HG03039 (cell line): ENCODE measurements at regions not wholly inside any gene's neighbourhood (a gene's known extent, or its start where the extent isn't known, plus 50 kb on each side); places are given as distances from the start of the nearest gene placed in this dataset.

Source experiments
- ATAC-seq: cut with Tn5 transposase; IDR thresholded peaks from one replicate; pipeline ENCODE4 v1.9.1; 2021; ENCODE audit warnings: mild to moderate bottlenecking, moderate library complexity; ENCODE audit not compliant: unreplicated experiment

DNA sequence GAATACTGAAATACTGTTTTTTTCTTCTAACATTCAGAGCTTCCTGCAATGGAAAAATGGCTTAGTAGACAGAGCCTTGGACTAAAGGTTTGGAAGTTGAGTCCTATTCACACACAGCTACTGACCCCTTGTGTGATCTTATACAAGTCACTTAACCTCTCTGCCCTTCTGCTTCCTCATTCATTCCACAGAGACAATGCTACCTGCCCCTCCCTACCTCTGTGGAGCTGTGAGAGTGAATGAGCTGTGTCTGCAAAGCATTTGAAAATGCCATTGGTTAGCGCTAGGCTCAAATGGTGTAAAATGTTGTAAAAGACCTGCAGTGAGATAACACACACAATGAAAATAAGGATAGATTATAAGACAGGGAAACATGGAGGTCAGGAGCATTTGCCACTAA lies 214.4 kb downstream of the BARHL2 start:
- ATAC-seq, result no peak

DNA sequence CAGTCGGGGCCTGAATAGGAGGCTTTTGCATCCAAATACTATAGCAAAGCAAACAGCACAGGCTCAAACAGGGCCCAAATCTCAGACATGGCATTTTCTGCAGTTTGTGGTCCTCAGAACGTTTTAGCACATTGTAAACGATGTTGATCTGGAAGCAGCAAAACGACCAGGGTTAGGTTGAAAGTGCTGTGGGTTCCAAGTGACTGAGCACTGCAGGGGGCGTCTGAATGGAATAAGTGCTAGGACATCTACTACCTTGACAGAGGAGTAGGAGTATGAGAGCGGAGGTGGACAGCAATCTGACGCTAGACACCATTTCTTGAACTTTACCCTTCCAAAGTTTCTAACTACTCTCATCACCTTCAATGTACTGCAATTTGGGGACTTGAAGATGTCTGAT lies 214.9 kb downstream of the BARHL2 start:
- ATAC-seq, result no peak

GRCh38 chr1:90501281-90501680 lies 215.8 kb downstream of the BARHL2 start:
- no peak for ATAC-seq

DNA sequence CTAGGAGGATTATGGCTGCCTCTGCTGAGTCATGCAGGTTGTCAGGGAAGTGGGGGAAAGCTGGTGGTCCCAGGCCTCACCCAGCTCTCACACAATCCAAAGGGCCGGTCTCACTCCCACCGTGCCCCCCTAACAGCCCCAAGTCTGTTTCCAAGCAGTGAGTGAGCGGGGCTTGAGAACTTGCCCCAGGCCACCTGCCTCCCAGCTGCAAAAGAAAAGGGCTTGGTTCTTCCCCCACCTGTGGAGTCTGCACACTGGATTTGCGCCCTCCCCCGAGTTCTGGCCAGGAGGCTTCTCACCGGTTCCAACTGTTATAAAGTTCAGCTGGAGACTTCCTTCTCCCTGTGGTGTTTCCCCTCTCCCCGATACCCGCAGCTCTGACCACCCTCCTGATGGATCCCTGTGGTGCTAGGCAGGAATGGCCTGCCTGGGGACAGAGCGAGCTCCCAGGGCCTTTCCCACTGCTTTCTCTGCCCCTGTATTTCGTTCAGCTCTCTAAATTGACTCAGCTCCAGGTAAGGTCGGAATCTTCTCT lies 222.3 kb downstream of the BARHL2 start:
- no peak for ATAC-seq

- no peak for ATAC-seq
Measured at GRCh38 chr1:90488451-90488850, 228.7 kb downstream of the BARHL2 start.

GRCh38 chr1:90486996-90487395 lies 230.1 kb downstream of the BARHL2 start:
- ATAC-seq, result no peak

DNA sequence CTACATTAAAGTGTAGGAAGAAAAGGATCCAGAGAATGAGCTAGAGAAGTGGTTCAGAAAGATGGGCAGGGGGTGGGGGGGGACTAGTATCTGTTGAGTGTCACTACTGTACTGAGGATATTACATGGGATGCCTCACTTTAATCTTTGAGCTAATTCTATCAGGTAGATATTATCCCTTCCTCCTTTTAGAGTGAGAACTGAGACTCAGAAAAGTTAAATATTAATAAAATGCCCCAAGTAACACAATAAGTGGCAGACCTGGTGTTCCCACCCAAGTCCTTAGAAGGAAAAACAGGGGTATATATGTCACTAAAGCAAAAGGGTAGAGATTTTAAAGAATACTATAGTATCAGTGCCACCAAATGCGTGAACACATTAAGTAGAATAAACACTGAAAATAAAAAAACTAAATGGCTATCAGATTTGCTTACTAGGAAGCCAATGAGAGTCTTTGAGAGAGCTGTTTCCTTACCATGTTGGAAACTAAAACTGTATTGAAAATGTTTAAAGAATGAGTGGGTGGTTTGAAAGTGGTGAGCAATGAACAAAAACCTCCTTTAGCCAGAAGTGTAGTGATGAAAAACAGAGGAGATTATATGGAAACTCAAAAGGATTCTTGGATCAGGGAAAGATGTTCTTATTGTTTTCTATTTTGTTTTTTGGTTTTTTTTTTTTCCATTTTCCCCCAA lies 230.8 kb downstream of the BARHL2 start:
- ATAC-seq, result no peak

DNA sequence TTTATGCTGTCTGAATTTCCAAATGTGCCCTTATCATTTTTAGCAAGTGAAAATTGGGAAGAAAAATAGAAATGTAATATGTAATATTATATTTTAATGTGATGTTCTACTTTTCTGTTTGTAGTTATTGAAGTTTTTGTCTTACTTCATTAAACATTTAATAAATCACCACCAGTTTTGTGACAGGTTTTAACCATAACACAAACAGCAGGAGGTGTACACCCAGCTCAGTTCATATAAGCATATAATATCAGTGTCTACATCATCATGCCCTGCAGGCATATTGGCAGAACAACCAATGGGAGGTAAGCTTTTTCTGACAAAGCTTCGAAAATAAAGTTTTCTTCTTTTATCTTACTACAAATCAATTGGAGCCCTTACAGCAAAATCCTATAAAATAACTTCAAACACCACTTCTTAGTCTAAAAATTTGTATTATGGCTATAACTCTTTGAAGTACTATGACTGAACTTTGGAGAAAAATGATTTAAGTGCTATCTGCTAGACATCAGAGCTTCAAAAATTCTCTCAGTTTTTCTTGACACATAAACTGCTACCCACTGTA lies 236.7 kb downstream of the BARHL2 start:
- no peak for ATAC-seq

GRCh38 chr1:90476994-90477393 lies 240.1 kb downstream of the BARHL2 start:
- ATAC-seq, result no peak

- ATAC-seq, result no peak
Measured at GRCh38 chr1:90476411-90476810, 240.7 kb downstream of the BARHL2 start.

DNA sequence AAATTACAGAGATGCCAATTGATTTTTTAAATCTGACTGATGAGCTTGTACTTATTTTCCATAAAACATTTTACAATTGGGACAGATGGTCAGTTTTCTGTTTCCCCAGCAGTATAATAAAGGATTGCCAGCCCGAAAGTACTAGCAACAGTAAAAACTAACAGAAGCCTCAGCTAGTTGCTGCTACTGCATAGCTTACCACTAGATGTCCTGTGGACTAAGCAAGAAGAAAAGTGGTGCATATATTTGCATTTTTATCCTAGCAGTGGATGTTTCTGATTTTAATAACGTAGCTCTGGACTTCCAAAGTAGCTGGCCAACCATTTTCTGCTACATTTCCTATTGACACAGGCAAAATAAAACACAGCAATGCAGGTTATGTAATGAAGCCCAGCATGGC lies 241.5 kb downstream of the BARHL2 start:
- no peak for ATAC-seq

GRCh38 chr1:90474731-90475130 lies 242.4 kb downstream of the BARHL2 start:
- ATAC-seq, result no peak

DNA sequence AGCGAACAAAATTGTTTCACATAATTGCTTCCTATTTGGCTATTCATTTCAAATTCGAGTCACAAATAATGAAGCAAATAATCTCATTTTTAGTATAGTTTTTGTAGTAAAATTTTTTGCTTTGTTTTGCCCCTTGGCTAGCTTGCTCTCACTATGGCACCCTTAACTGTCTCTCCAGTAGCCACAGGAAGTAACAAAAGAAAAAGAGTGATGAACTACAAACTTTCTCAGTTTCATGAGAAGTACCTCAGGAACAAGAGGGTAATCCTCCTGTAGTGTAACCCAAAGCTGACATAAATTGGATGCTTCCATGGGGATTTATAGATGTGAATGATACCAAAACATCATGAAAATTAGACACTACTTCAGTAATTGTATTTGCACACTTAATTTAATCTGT lies 242.9 kb downstream of the BARHL2 start:
- ATAC-seq, result no peak

GRCh38 chr1:90472775-90473174 lies 244.3 kb downstream of the BARHL2 start:
- no peak for ATAC-seq

DNA sequence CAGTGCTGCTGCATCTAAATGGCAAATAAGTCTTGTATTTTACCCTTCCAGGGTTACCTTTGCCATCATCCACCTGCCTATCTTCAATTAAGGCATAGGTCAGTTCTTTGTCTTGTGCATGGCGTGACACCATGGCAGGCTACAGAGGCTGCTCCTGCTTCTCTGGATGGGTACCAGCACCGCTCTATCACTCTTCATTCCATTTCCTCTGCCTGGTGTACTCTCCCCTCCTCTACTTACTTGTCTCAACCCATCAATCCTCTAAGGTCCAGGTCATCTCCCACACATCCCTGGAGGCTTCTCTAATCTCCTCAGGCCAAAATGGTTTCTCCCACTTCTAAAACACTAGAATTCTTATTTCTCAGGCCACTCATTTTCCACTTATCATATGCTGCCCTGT lies 257.5 kb downstream of the BARHL2 start:
- no peak for ATAC-seq

DNA sequence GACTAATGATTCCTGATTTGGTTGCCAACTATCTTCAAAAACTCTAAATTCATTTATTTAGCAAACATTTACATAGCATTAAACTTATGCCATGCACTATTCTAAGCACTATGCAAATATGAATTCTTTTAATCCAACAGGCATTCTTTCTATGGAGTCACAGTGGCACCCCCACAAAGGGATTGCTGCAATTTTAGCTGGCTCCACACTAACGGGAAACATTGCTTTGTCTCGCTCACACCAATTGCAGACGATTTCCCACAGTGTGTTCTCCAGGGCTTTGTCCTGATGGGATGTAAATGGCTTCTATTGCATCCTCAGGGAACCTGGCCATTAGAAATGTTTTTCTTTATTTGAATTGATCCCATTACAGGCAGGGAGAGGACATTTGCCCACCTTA lies 259.1 kb downstream of the BARHL2 start:
- no peak for ATAC-seq

DNA sequence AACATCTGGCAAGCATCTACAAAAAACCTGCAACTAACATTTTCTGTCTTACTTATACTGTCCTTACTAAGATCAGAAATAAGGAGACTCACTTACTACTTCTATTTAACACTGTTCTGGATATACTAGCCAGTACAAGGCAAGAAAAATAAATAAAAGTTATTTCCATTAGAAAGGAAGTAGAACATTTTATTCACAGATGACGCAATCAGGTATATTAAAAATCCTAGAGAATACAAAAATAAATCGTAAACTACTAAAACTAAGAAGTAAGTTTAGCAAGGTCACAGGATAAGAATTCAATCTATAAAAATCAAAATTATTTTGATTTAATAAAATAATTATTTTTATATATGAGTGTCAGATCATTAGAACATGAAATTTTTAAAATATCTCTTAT lies 264.6 kb downstream of the BARHL2 start:
- ATAC-seq, result no peak

- no peak for ATAC-seq
Measured at GRCh38 chr1:90443354-90443753, 273.7 kb downstream of the BARHL2 start.

DNA sequence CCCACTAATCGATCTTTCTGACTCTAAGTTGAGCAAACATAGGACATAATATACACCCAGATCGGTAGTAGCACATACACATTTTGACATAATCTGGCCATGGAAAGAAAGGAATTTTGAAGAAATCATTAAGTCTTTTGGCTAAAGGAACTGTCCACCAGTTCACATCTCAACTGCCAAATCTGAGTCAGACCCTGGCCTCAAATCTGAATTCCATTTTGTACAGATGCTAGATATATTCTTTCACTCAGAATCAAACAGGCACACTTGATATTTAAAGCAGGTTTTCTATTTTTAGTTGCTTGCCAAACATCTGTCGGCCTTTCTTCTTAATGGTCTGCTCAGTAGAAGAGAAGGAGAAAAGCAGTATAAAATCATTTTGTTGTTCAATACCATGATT lies 281.8 kb downstream of the BARHL2 start:
- ATAC-seq, result no peak

DNA sequence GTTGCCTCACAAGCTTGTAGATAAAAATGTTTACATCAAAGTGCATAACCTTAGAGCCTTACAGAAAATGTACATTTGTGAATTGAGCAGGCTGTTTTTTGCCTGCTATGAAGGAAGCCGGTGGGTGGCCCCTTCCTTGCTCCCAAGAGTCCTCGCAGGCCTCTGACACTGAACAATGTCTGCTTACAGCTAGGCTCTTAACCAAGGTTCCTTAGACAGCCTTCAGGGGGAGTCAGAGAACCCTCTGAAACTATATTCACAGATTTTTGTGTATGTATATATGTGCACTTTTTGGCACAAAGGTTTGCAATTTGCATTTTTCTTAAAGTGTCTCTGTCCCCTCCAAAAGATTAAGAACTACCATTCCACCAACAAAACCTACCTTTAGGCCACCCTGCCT lies 282.6 kb downstream of the BARHL2 start:
- ATAC-seq, result no peak

DNA sequence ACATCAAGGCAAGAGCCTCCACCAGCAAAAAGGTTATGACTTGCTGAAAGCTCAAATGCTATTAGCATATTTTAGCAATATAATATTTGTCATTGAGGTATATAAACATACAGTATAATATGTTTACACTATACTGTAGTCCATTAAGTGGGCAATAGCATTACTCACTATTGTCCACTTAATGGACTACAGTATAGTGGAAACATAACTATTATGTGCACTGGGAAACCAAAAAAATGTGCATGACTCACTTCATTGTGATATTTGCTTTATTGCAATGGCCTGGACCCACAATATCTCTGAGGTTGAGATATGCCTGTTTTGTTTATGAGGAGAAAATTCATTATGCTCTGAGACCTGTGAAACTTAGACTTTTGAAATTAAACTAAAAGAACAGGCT lies 300.0 kb downstream of the BARHL2 start:
- ATAC-seq, result no peak

GRCh38 chr1:90414201-90414600 lies 302.9 kb downstream of the BARHL2 start:
- no peak for ATAC-seq

- ATAC-seq, result no peak
Measured at GRCh38 chr1:90413519-90413918, 303.6 kb downstream of the BARHL2 start.
